Neuronal stem cell (in vitro differentiated cells): ENCODE measurements at regions not wholly inside any gene's neighbourhood (a gene's known extent, or its start where the extent isn't known, plus 50 kb on each side); places are given as distances from the start of the nearest gene placed in this dataset.

ENCODE experiments used
- DNase-seq: peaks from one replicate; pipeline ENCODE4 v3.0.0-alpha.2; 2013; ENCODE audit warnings: low spot score
- H2AFZ ChIP-seq: one replicate; pipeline ENCODE4 v1.6.1; 2013; ENCODE audit warnings: mild to moderate bottlenecking, low read length, inconsistent platforms
- H2AK5ac ChIP-seq: 2 replicates; pipeline ENCODE4 v1.6.1; 2013; ENCODE audit warnings: low read depth, mild to moderate bottlenecking, inconsistent platforms, low read length, moderate library complexity, mixed read lengths
- H2BK120ac ChIP-seq: 2 replicates; pipeline ENCODE4 v1.6.1; 2013; ENCODE audit warnings: low read depth, mild to moderate bottlenecking, inconsistent platforms, low read length, moderate library complexity, mixed read lengths
- H2BK12ac ChIP-seq: one replicate; pipeline ENCODE4 v1.6.1; 2013; ENCODE audit warnings: low read length, inconsistent platforms
- H2BK15ac ChIP-seq: 2 replicates; pipeline ENCODE4 v1.6.1; 2013; ENCODE audit warnings: mild to moderate bottlenecking, low read length, inconsistent platforms, mixed read lengths
- H2BK5ac ChIP-seq: one replicate; pipeline ENCODE4 v1.6.1; 2013; ENCODE audit warnings: inconsistent platforms, mild to moderate bottlenecking, low read length, moderate library complexity
- H3K14ac ChIP-seq: one replicate; pipeline ENCODE4 v1.6.1; 2013; ENCODE audit warnings: low read length, inconsistent platforms
- H3K18ac ChIP-seq: 2 replicates; pipeline ENCODE4 v1.6.1; 2013; ENCODE audit warnings: low read length, inconsistent platforms
- H3K23ac ChIP-seq: 2 replicates; pipeline ENCODE4 v1.6.1; 2013; ENCODE audit warnings: low read depth, mild to moderate bottlenecking, mixed read lengths, low read length, inconsistent platforms; ENCODE audit not compliant: poor library complexity
- H3K27ac ChIP-seq: replicated peaks from 3 replicates; pipeline ENCODE4 v1.5.1; 2013; ENCODE audit warnings: low read length, inconsistent platforms
- H3K27me3 ChIP-seq, 3 experiments: 2 replicates each; pipeline ENCODE4 v1.6.1; 2013; ENCODE audit warnings: low read length in 3 of 3, mild to moderate bottlenecking in 2 of 3, inconsistent platforms in 1 of 3, low read depth in 1 of 3, mixed read lengths in 1 of 3, moderate library complexity in 1 of 3; ENCODE audit not compliant: control insufficient read depth in 3 of 3, insufficient read depth in 3 of 3
- H3K36me3 ChIP-seq, 2 donors: replicated peaks in 1 of 2; 2 replicates each; pipeline ENCODE4 v1.6.1; 2013; ENCODE audit warnings: low read length in 2 of 2; ENCODE audit not compliant: control insufficient read depth in 2 of 2, insufficient read depth in 2 of 2
- H3K4ac ChIP-seq: 2 replicates; pipeline ENCODE4 v1.6.1; 2013; ENCODE audit warnings: inconsistent platforms, mild to moderate bottlenecking, low read length, moderate library complexity
- H3K4me1 ChIP-seq, 2 donors: 1 replicate in 1 of 2; 2 replicates in 1 of 2; pipeline ENCODE4 v1.6.1; 2013; ENCODE audit warnings: low read length in 2 of 2, low read depth in 1 of 2; ENCODE audit not compliant: control insufficient read depth in 2 of 2, insufficient read depth in 1 of 2
- H3K4me2 ChIP-seq: one replicate; pipeline ENCODE4 v1.6.1; 2013; ENCODE audit warnings: mild to moderate bottlenecking, low read length, inconsistent platforms; ENCODE audit not compliant: insufficient read depth, poor library complexity, severe bottlenecking
- H3K4me3 ChIP-seq, 2 donors: 2 replicates each; pipeline ENCODE4 v1.5.1; 2013; ENCODE audit warnings: low read length in 2 of 2, mild to moderate bottlenecking in 2 of 2, inconsistent platforms in 1 of 2, moderate library complexity in 1 of 2
- H3K79me1 ChIP-seq: one replicate; pipeline ENCODE4 v1.6.1; 2013; ENCODE audit warnings: low read depth, mild to moderate bottlenecking, inconsistent platforms, low read length, moderate library complexity
- H3K9ac ChIP-seq: one replicate; pipeline ENCODE4 v1.6.1; 2013; ENCODE audit warnings: mild to moderate bottlenecking, low read depth, low read length, inconsistent platforms; ENCODE audit not compliant: poor library complexity
- H3K9me3 ChIP-seq, 2 donors: replicated peaks in 1 of 2; 2 replicates each; pipeline versions ENCODE3 to v1.6.1; 2013; ENCODE audit warnings: low read length in 2 of 2, mild to moderate bottlenecking in 2 of 2, inconsistent platforms in 1 of 2, low read depth in 1 of 2, mixed read lengths in 1 of 2, moderate library complexity in 1 of 2; ENCODE audit not compliant: control insufficient read depth in 2 of 2, insufficient read depth in 1 of 2
- H4K8ac ChIP-seq: one replicate; pipeline ENCODE4 v1.6.1; 2013; ENCODE audit warnings: low read depth, mild to moderate bottlenecking, inconsistent platforms, low read length, moderate library complexity
- H4K91ac ChIP-seq: one replicate; pipeline ENCODE4 v1.6.1; 2013; ENCODE audit warnings: low read length, low read depth, mild to moderate bottlenecking, inconsistent platforms; ENCODE audit not compliant: poor library complexity
- WGBS, 2 donors: extraction: QIAGEN DNeasy Blood & Tissue Kit; methylation state at CpG; one replicate each; pipeline ENCODE4 v1.1.7; 2013; ENCODE audit warnings: missing lambda C conversion rate in 2 of 2, mixed read lengths in 1 of 2; ENCODE audit not compliant: insufficient read length in 2 of 2, insufficient replicate concordance in 1 of 2; ENCODE audit errors: extremely low coverage in 2 of 2; 5-methylcytosine and 5-hydroxymethylcytosine counted together

- Histone ChIP-seq H2BK5ac (peak overlapping the region; percentile 10), H2BK120ac (no peak overlapping the region), H2AK5ac (no peak overlapping the region), H3K23ac (no peak overlapping the region), H3K18ac (no peak overlapping the region), H3K9me3 (no peaks in the 10 kb centered on the region), H3K27ac (no peak overlapping the region), H4K8ac (no peak overlapping the region), H3K27me3 (peaks cover 0 to 20% (median 0%) of the 10 kb centered on the region in 3 experiments), H3K14ac (no peak overlapping the region), H2BK12ac (no peak overlapping the region), H4K91ac (no peak overlapping the region), H3K9ac (no peak overlapping the region), H2AFZ (no peak overlapping the region), H3K4me1 (no peaks in the 10 kb centered on the region), H3K4me3 (no peak overlapping the region), H3K36me3 (no peaks in the 10 kb centered on the region), H3K79me1 (no peaks in the 10 kb centered on the region), H3K4me2 (no peak overlapping the region), H3K4ac (no peak overlapping the region), H2BK15ac (no peak overlapping the region)
- no CpG with 5 or more reads among the region's 10 CpGs for WGBS, 2 donors
- DNase-seq, result no peak
These were observed 200.6 kb downstream of the TEX29 start for GRCh38 chr13:111521030-111521429.

GRCh38 chr13:111521691-111522229, 201.3 kb downstream of the TEX29 start:
- Histone ChIP-seq H3K9ac (peak overlapping the region; percentile 44), H4K91ac (no peak overlapping the region), H2AFZ (no peak overlapping the region), H3K14ac (peak overlapping the region; percentile 39), H3K79me1 (no peaks in the 10 kb centered on the region), H2BK5ac (no peak overlapping the region), H3K4me1 (peaks cover 0 to 1% of the 10 kb centered on the region in 2 donors), H3K9me3 (peaks cover 0 to 3% of the 10 kb centered on the region in 2 donors), H4K8ac (no peak overlapping the region), H3K4me2 (no peak overlapping the region), H2BK12ac (no peak overlapping the region), H3K36me3 (no peaks in the 10 kb centered on the region), H3K23ac (no peak overlapping the region), H3K4me3 (no peak overlapping the region), H3K27me3 (peaks cover 0 to 20% (median 0%) of the 10 kb centered on the region in 3 experiments), H2AK5ac (no peak overlapping the region), H2BK120ac (no peak overlapping the region), H3K18ac (peak overlapping the region; percentile 63), H2BK15ac (no peak overlapping the region), H3K27ac (no peak overlapping the region), H3K4ac (no peak overlapping the region)
- no CpG with 5 or more reads among the region's 12 CpGs for WGBS, 2 donors
- DNase-seq, result no peak

DNA sequence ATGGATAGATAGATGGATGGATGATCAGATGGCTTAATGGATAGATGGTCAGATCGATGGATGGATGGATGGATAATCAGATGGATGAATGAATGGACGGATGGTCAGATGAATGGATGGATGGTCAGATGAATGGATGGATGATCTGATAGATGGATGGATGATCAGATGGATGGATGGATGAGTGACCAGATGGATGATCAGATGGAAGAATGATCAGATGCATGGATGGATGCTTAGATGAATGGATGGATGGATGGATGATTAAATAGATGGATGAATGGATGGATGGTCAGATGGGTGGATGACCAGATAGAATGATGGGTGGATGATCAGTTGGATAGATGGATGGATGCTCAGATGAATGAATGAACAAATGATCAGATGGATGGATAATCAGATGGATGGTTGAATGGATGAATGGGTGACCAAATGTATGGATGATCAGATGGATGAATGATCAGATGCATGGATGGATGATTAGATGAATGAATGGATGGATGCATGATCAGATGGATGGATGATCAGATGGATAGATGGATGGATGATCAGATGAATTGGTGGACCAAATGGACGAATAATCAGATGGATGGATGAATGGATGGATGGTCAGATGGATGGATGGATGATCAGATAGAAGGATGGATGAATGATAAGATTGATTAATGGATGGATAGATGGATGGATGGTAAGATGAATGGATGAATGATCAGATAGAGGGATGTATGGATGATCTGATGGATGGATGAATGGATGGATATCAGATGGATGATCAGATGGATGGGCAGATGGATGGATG, 205.1 kb downstream of the TEX29 start:
- no peak overlapping the region for H3K9ac ChIP-seq

GRCh38 chr13:111526922-111527321, 206.5 kb downstream of the TEX29 start:
- no peaks in the 10 kb centered on the region for H3K79me1 ChIP-seq
- H3K4me3 ChIP-seq, result no peak overlapping the region
- H2BK12ac ChIP-seq, result no peak overlapping the region
- no peak overlapping the region for H2BK5ac ChIP-seq
- H2BK120ac ChIP-seq, result no peak overlapping the region
- no CpG with 5 or more reads among the region's 7 CpGs for WGBS, 2 donors
- H3K9ac ChIP-seq, result no peak overlapping the region
- H3K18ac ChIP-seq, result peak overlapping the region; percentile 51
- H2AK5ac ChIP-seq, result no peak overlapping the region
- no peak overlapping the region for H3K14ac ChIP-seq
- no peak overlapping the region for H2AFZ ChIP-seq
- DNase-seq, result no peak
- H3K9me3 ChIP-seq, result peaks cover 0 to 3% of the 10 kb centered on the region in 2 donors
- peaks cover 11% of the 10 kb centered on the region in 2 donors for H3K4me1 ChIP-seq
- H4K8ac ChIP-seq, result no peak overlapping the region
- no peak overlapping the region for H3K23ac ChIP-seq
- no peak overlapping the region for H3K4ac ChIP-seq
- H3K27ac ChIP-seq, result no peak overlapping the region
- no peak overlapping the region for H4K91ac ChIP-seq
- no peak overlapping the region for H3K4me2 ChIP-seq
- H3K27me3 ChIP-seq, result peaks cover 0 to 25% (median 3%) of the 10 kb centered on the region in 3 experiments
- H2BK15ac ChIP-seq, result no peak overlapping the region
- H3K36me3 ChIP-seq, result no peaks in the 10 kb centered on the region

More for the DNA sequence above, 205.1 kb downstream of the TEX29 start:
- no peak overlapping the region for H2BK15ac ChIP-seq
- no peak overlapping the region for H2AFZ ChIP-seq
- peaks cover 4 to 11% of the 10 kb centered on the region in 2 donors for H3K4me1 ChIP-seq
- peaks cover 0 to 27% (median 0%) of the 10 kb centered on the region in 3 experiments for H3K27me3 ChIP-seq
- H3K18ac ChIP-seq, result no peak overlapping the region
- no peaks in the 10 kb centered on the region for H3K36me3 ChIP-seq
- no CpG with 5 or more reads among the region's 3 CpGs for WGBS, 2 donors
- H2BK5ac ChIP-seq, result no peak overlapping the region
- no peak overlapping the region for H3K27ac ChIP-seq
- no peak overlapping the region for H4K8ac ChIP-seq
- no peak overlapping the region for H4K91ac ChIP-seq
- H2BK120ac ChIP-seq, result no peak overlapping the region
- no peaks in the 10 kb centered on the region for H3K79me1 ChIP-seq
- peaks cover 0 to 3% of the 10 kb centered on the region in 2 donors for H3K9me3 ChIP-seq
- no peak overlapping the region for H3K4ac ChIP-seq
- H3K4me3 ChIP-seq, result no peak overlapping the region
- no peak for DNase-seq
- no peak overlapping the region for H3K4me2 ChIP-seq
- no peak overlapping the region for H3K14ac ChIP-seq
- H2AK5ac ChIP-seq, result no peak overlapping the region
- no peak overlapping the region for H2BK12ac ChIP-seq
- no peak overlapping the region for H3K23ac ChIP-seq
